KMS-11 (cell line): ENCODE measurements at regions not wholly inside any gene's neighbourhood (a gene's known extent, or its start where the extent isn't known, plus 50 kb on each side); places are given as distances from the start of the nearest gene placed in this dataset.

Source experiments
- H2AFZ ChIP-seq: fragments of 200-600 bp; sonication (generic); 2 replicates; pipeline ENCODE4 v1.6.1; 2016; ENCODE audit warnings: antibody characterized with exemption, mixed run types, low read depth
- H3K27ac ChIP-seq: fragments of 200-600 bp; sonication (generic); 2 replicates; pipeline ENCODE4 v1.6.1; 2016; ENCODE audit warnings: mild to moderate bottlenecking, mixed run types
- H3K27me3 ChIP-seq: fragments of 200-600 bp; sonication (generic); 2 replicates; pipeline ENCODE4 v1.6.1; 2017; ENCODE audit warnings: mild to moderate bottlenecking, low read depth, mixed run types, moderate library complexity; ENCODE audit not compliant: insufficient read depth
- H3K36me3 ChIP-seq: fragments of 200-600 bp; sonication (generic); 2 replicates; pipeline ENCODE4 v1.6.1; 2017; ENCODE audit warnings: mild to moderate bottlenecking, mixed run types; ENCODE audit not compliant: insufficient read depth
- H3K4me1 ChIP-seq: fragments of 200-600 bp; sonication (generic); 2 replicates; pipeline ENCODE4 v1.6.1; 2016; ENCODE audit warnings: mild to moderate bottlenecking, low read depth, mixed run types; ENCODE audit not compliant: poor library complexity, severe bottlenecking
- H3K4me2 ChIP-seq: fragments of 200-600 bp; sonication (generic); 2 replicates; pipeline ENCODE4 v1.7.0; 2016; ENCODE audit warnings: mild to moderate bottlenecking, mixed run types
- H3K4me3 ChIP-seq: fragments of 200-600 bp; sonication (generic); IDR thresholded peaks from 2 replicates; pipeline ENCODE4 v1.6.1; 2017; ENCODE audit warnings: low read depth, low read length, mixed read lengths; ENCODE audit not compliant: insufficient read depth
- H3K79me2 ChIP-seq: fragments of 200-600 bp; sonication (generic); 2 replicates; pipeline ENCODE4 v1.6.1; 2016; ENCODE audit warnings: low read depth, mixed run types; ENCODE audit not compliant: insufficient read depth
- H3K9ac ChIP-seq: fragments of 200-600 bp; sonication (generic); 2 replicates; pipeline ENCODE4 v1.6.1; 2016; ENCODE audit warnings: mild to moderate bottlenecking, mixed run types
- H4K20me1 ChIP-seq: fragments of 200-600 bp; sonication (generic); 2 replicates; pipeline ENCODE4 v1.6.1; 2016; ENCODE audit warnings: mild to moderate bottlenecking, mixed run types; ENCODE audit not compliant: insufficient read depth
- TF ChIP-seq, protein P1 (sequence below): fragments of 200-600 bp; sonication (generic); conservative IDR thresholded peaks from 2 replicates; pipeline ENCODE4 v1.6.1; 2017; ENCODE audit warnings: low read depth, mild to moderate bottlenecking, antibody characterized with exemption, low read length, moderate library complexity, mixed read lengths

DNA sequence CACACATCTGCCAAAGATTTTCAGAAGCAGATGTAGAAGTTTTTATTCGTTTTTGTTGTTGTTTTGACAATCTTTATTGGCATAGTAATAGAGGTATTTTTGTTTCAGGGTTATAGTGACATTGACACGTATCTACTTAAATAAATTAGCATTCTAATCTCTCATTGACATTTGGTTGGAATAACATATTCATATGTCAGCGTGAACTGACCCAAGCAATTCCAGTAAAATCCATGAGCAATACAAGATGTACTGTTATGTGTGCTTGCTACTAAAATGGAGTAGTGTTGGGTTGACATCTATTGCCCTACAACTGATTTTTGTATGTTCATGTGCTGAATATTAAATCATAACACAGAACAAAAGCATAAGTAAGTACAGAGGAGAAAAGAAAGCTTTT, 284.4 kb upstream of the SMC2 start:
- no peak overlapping the region for H3K4me2 ChIP-seq
- H3K4me3 ChIP-seq: no peak overlapping the region
- H3K9ac ChIP-seq: no peak overlapping the region
- H3K79me2 ChIP-seq: no peaks in the 10 kb centered on the region
- H4K20me1 ChIP-seq: no peaks in the 10 kb centered on the region
- no peak overlapping the region for H3K27ac ChIP-seq
- H2AFZ ChIP-seq: no peak overlapping the region
- H3K36me3 ChIP-seq: no peaks in the 10 kb centered on the region
- TF ChIP-seq, protein P1, sequence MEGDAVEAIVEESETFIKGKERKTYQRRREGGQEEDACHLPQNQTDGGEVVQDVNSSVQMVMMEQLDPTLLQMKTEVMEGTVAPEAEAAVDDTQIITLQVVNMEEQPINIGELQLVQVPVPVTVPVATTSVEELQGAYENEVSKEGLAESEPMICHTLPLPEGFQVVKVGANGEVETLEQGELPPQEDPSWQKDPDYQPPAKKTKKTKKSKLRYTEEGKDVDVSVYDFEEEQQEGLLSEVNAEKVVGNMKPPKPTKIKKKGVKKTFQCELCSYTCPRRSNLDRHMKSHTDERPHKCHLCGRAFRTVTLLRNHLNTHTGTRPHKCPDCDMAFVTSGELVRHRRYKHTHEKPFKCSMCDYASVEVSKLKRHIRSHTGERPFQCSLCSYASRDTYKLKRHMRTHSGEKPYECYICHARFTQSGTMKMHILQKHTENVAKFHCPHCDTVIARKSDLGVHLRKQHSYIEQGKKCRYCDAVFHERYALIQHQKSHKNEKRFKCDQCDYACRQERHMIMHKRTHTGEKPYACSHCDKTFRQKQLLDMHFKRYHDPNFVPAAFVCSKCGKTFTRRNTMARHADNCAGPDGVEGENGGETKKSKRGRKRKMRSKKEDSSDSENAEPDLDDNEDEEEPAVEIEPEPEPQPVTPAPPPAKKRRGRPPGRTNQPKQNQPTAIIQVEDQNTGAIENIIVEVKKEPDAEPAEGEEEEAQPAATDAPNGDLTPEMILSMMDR: no peak
- H3K27me3 ChIP-seq: no peaks in the 10 kb centered on the region
- peaks cover 24% of the 10 kb centered on the region for H3K4me1 ChIP-seq

DNA sequence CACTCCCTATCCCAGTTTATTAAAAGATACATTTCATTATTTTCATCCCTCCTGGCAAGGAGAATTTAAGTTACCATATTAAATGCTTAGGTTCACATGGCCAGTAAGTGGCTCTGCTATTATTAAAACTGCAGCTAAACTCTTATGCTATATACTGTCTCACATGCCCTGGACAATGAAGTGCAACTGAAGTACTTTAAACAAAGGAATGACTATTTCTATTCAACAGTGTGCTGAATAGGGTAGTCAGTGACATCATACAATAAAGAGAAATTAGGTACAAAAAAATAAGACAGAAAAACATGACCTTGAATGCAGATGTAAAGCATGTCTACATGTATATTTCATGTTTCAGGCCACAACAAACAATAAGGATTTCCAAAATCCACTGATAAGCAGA, 282.6 kb upstream of the SMC2 start:
- H3K36me3 ChIP-seq: no peaks in the 10 kb centered on the region
- H3K9ac ChIP-seq: 0 out of 2 replicates have a peak overlapping the region, but pooled peaks have one; percentile 41
- H3K4me2 ChIP-seq: peak overlapping the region; percentile 61
- H4K20me1 ChIP-seq: no peaks in the 10 kb centered on the region
- no peak overlapping the region for H3K4me3 ChIP-seq
- H2AFZ ChIP-seq: 0 out of 2 replicates have a peak overlapping the region, but pooled peaks have one; percentile 44
- H3K79me2 ChIP-seq: no peaks in the 10 kb centered on the region
- H3K4me1 ChIP-seq: peaks cover 24% of the 10 kb centered on the region
- no peaks in the 10 kb centered on the region for H3K27me3 ChIP-seq
- TF ChIP-seq, protein P1: no peak
- peak overlapping the region; percentile 37 for H3K27ac ChIP-seq

DNA sequence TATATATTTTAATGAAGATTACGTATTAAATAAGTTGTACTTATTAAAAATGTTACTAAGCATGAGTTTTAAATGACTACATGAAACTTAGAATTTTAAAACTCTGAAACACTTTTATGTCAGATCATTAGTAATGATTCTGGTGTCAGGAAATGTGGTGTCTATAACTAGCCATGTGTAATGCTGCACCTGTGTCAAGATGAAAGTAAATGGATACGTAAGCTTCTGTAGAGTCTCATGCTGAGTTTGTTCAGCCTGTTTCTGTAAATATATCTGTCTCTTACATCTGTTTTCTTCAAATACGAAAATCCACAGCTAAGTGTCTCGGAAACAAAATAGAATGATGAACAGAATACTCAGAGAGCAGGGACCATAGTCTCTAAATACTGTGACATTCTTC, 278.0 kb upstream of the SMC2 start:
- no peaks in the 10 kb centered on the region for H3K27me3 ChIP-seq
- H3K79me2 ChIP-seq: no peaks in the 10 kb centered on the region
- no peaks in the 10 kb centered on the region for H4K20me1 ChIP-seq
- H2AFZ ChIP-seq: no peak overlapping the region
- no peak overlapping the region for H3K4me2 ChIP-seq
- TF ChIP-seq, protein P1: no peak
- peaks cover 17% of the 10 kb centered on the region for H3K4me1 ChIP-seq
- H3K4me3 ChIP-seq: no peak overlapping the region
- H3K27ac ChIP-seq: no peak overlapping the region
- H3K36me3 ChIP-seq: no peaks in the 10 kb centered on the region
- H3K9ac ChIP-seq: no peak overlapping the region

DNA sequence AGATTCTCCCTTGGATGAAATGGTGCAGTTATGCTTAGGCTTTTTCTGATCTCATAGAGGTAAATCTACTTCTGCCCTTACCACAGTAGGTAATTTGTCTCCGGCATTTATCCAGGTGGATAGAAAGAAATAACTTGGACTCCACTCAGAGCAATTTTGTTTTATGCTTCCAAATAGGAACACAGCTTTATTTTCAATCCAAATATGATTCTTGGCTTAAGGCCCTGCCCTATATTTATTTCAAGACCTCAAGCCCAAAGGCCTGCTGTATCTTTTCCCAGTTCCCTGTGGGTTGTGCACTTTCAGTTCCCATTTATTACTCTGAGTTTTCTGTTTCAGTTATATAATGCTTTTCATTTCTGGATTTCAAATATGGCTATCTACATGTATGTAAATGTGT, 274.2 kb upstream of the SMC2 start:
- no peak overlapping the region for H2AFZ ChIP-seq
- H3K4me3 ChIP-seq: no peak overlapping the region
- H3K9ac ChIP-seq: no peak overlapping the region
- no peaks in the 10 kb centered on the region for H3K27me3 ChIP-seq
- TF ChIP-seq, protein P1: no peak
- no peaks in the 10 kb centered on the region for H3K36me3 ChIP-seq
- H3K4me1 ChIP-seq: no peaks in the 10 kb centered on the region
- H3K4me2 ChIP-seq: no peak overlapping the region
- no peaks in the 10 kb centered on the region for H3K79me2 ChIP-seq
- H4K20me1 ChIP-seq: no peaks in the 10 kb centered on the region
- no peak overlapping the region for H3K27ac ChIP-seq
